C4-2B (cell line): ENCODE measurements at regions not wholly inside any gene's neighbourhood (a gene's known extent, or its start where the extent isn't known, plus 50 kb on each side); places are given as distances from the start of the nearest gene placed in this dataset.

Source experiments
- ZFX ChIP-seq: fragments of 450-650 bp; IDR thresholded peaks from 2 replicates; pipeline ENCODE4 v1.6.1; 2017
- TF ChIP-seq, protein P1 (sequence below): fragments of 450-650 bp; conservative IDR thresholded peaks from 2 replicates; pipeline ENCODE4 v1.5.1; 2017; ENCODE audit warnings: mild to moderate bottlenecking

DNA sequence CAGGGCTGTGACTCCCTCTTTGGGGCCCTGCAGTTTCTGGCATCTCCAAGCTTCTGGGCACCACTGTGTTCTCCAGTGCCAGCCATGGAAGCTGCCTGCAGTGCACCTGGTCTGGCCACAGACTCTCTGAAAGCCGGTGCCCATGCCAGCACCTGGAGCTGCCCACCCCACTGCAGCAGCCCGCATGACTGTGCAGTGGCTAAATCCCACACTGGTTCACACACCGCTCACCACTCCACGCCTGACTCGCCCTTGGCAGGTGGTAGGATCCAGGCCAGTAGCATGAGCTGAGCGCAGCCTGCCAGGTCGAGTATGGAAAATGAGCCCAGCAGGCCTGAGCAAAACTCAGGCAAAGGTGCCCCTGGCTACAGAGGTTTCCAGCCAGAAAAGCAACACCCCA is 72.8 kb upstream of the INTU start:
- TF ChIP-seq, protein P1, sequence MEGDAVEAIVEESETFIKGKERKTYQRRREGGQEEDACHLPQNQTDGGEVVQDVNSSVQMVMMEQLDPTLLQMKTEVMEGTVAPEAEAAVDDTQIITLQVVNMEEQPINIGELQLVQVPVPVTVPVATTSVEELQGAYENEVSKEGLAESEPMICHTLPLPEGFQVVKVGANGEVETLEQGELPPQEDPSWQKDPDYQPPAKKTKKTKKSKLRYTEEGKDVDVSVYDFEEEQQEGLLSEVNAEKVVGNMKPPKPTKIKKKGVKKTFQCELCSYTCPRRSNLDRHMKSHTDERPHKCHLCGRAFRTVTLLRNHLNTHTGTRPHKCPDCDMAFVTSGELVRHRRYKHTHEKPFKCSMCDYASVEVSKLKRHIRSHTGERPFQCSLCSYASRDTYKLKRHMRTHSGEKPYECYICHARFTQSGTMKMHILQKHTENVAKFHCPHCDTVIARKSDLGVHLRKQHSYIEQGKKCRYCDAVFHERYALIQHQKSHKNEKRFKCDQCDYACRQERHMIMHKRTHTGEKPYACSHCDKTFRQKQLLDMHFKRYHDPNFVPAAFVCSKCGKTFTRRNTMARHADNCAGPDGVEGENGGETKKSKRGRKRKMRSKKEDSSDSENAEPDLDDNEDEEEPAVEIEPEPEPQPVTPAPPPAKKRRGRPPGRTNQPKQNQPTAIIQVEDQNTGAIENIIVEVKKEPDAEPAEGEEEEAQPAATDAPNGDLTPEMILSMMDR: no peak
- TF ChIP-seq ZFX: no peak
